ENCODE measurements at regions not wholly inside any gene's neighbourhood (a gene's known extent, or its start where the extent isn't known, plus 50 kb on each side); places are given as distances from the start of the nearest gene placed in this dataset.

DNA sequence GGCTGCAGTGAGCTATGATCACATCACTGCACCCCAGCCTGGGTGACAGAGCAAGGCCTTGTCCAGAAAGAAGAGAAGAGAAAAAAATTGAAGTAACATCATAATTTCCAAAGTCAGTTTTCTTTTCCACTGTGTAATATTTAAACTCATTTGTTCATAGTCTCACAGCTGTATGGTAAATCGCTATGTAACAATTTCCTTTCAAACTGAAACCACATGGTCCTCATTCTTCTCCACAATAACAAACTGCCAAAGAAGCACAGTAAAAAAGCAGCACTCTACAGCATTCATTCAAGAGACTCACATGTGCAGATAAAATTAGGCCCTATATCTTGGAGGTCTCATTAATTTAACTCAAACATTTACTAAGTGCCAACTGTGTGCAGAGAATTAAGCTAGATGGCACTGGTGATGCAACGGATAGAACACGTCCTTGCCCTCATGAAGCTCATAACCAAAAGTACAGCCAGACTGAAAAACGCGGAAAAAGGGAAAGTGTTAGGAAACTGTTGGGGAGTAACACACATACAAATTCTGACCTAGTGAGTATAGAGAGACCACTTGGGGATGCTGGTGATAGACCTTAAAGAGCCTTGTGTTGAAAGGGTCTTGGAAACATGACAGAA, 174.0 kb upstream of the KCTD7 start:
- TF ChIP-seq POLR2A (IDR thresholded peaks at IDR 0.05) (no peak), CTCF (IDR thresholded peaks at IDR 0.05) (no peak)

Data from suprapubic skin (tissue), 3 donors.